HPDE6-E6E7 (cell line): ENCODE measurements at regions not wholly inside any gene's neighbourhood (a gene's known extent, or its start where the extent isn't known, plus 50 kb on each side); places are given as distances from the start of the nearest gene placed in this dataset.

ENCODE experiments used
- DNase-seq: peaks from one replicate; pipeline ENCODE4 v3.0.0; 2011; ENCODE audit warnings: missing footprints; ENCODE audit errors: extremely low spot score

DNA sequence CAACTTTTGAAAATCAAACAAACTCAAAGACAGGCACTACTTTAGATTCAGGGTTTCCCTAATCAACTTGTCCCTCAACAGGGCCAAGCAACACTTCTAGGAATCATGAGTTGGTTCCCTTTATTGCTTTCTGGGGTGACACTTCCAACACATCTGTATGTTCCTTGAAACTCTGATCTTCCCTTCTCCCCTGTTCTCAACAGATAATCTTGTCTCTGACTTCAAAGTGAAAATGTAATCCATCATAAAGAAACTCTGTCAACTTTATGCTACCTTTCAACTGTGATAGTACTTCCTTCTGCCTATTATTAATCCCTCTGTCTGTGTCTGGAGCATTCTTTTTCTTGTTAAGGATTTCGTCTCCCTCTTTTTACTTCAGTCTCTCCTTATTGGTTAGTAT is 250.1 kb upstream of the MEF2C start:
- no peak for DNase-seq

DNA sequence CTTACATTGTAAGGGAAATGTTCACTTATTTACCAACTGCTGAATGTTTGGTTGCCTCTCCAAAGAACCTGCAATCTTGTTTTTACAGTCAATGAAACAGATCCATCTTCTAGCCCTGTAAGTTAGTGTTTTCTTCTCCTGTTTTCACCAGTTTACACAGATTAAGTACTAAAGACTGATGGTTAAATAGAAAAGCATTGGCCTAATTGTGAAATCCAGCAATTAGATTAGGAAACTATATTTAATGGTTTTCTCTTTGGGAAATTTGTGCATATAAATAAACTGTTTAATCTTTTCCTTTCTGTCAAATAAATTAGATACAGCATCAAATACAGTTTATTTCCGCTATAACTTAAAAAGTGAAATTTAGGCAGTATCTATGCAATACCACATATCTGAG is 247.9 kb upstream of the MEF2C start:
- no peak for DNase-seq

DNA sequence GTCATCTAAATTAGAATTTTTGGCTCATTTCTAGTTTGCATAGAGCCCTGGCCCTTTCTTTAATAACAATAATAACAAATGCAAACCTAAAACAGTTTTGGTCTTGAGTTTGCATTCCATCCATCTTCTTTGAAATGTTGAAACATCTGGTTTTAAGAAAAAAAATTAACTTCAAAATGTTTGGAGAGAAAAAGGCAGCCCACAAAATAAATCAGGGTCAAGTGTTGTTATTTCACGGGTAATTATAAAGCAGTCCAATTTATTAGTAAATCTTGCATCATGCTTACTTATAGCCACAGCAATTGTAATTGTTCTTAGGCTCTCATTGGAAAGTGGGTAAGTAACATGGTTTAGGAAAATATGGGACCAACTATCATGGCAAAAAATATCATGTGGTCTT is 247.0 kb upstream of the MEF2C start:
- DNase-seq, result no peak

DNA sequence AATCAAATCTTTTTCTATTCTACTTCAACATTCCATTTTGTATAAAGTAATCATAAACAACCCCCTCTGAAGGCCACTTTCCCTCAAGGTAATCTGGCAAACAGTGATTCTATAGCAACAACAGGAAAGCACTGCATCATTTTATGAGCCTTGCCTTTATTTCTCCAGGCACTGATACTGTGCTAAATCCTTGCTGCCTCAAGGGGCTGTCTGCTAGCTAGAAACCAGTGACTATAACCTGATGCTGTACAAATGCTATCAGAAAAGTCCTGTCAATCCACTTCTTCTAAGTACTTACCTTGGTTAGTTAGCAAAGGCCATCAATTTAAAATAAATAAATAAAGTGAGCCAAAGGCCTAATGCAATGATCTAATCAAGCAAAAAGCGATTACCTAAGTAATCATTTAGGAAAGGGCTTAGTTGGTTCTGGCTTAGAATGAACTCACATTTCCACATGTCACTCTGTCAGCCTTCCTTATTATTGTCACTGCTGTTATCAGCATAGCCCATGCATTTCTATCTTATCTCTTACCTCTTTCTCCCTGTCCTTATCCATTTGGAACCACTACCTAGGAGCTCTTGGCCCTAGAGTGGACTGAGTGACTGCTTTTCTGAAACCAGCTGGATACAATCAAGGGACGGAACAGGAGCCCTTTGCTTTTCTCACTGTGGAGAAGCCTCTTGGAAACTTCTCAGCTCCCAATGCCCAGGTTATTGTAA is 246.1 kb upstream of the MEF2C start:
- DNase-seq, result no peak

DNA sequence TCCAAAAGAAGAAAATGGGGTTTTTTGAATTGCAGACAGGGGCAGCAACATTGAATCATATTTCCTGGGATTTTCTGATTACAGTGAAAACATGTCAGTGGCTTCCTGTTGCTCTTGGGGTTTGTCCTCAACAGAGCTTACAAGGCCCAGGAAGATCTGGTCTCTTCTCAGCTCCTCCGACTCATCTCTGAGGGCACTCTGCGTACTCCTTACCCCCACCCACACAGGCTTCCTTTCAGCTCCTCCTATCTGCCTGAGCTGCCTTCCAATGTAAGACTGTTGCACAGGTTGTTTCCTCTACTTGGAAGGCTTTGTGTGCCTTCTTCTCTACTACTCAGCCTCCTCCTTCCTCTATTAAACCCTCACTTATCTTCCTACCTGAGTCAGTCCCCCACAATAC is 245.1 kb upstream of the MEF2C start:
- DNase-seq, result no peak

DNA sequence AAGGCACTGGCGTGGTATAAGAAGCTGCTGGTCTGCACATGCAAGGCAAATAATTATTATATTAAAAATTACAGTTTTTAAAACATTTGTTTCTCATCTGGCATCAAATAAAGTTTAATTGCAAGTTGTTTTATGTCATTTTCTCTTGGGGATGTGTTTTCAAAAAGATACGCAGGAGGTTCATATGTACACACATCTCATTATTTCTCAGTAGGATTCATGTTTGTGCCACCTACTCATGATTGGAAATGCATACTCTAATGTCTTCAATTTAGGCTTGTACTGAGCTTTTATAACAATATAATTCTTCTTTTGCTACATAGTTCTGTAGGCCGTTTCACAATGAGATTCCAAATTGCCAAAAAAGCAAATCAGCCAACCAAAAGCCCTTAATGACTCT is 244.2 kb upstream of the MEF2C start:
- DNase-seq, result no peak

DNA sequence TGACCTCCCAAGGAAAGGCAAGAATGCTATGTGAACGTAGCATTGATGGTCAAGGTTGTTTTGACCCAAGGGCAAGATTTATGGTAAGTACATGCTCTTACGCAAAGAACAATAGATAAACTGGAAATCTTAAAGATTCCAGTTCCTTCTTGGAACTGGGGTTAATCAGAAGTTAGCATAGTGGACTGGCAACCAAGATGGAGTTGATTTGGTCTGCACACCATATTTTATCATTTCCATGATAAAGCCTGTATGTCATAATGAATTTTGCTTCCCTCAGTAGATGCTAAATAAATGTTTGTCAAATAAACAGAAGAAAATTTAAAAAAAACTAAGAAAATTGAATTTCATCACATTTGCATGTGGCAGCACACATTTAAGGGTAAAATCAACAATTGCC is 242.4 kb upstream of the MEF2C start:
- no peak for DNase-seq

DNA sequence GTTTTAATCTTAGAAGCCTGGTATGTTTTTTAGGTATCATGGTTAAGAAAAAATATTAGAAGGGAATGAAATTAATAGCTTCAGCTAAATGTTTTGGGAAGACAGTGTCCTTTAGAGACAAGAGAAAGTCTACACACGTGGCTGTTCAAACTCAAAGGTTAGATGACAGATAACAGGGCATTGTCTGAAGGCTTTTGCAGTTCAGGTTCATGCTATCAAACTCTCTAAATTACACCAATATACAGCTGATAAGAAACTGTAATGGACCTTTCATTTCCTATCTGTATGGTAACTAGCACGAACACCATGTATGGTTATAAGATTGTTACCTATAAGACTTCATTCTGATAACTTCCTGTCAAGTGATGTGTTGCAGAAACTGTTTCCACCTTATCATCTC is 240.6 kb upstream of the MEF2C start:
- DNase-seq, result no peak

DNA sequence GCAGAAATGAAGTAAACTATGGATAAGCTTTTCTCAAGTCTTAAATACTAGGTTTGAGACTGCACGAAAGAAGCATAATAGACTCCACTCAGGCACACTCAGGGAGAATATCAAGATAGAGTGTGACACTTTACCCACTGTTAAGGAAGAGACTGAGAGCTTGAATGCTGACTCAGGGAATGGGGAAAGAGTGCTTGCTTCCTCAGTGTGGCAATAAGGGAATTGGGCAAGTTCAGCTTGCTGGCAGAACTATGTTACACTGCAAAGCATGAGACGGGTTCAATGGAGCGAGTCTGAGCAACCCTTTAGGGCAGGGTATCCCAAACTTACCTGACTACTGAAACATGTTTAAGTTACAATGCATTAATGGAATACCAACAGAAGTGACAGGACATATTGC is 237.7 kb upstream of the MEF2C start:
- DNase-seq, result no peak

DNA sequence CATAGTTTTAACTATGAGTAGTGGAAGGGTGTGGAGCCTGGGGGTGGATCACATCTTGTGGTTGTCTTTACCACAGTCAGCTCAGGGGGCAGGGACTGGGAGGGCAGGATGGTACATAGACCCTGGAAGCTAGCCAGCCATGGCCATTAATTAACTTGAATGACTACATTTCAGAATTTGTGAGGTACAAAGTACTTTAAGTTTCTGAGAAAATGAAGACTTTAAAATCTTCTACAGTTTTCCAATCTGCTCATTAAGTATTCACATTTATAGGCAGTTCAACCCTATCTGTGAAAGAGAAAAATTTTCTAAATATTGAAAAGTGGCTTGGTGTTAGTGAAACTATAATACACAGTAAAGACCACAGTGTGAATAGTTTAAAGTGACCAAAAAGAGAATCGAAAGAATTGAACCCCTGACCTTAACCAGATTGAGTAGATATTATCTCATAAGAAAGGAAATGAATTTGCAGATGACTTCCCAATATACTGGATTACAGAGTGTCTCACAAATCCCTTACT is 234.2 kb upstream of the MEF2C start:
- DNase-seq, result no peak

DNA sequence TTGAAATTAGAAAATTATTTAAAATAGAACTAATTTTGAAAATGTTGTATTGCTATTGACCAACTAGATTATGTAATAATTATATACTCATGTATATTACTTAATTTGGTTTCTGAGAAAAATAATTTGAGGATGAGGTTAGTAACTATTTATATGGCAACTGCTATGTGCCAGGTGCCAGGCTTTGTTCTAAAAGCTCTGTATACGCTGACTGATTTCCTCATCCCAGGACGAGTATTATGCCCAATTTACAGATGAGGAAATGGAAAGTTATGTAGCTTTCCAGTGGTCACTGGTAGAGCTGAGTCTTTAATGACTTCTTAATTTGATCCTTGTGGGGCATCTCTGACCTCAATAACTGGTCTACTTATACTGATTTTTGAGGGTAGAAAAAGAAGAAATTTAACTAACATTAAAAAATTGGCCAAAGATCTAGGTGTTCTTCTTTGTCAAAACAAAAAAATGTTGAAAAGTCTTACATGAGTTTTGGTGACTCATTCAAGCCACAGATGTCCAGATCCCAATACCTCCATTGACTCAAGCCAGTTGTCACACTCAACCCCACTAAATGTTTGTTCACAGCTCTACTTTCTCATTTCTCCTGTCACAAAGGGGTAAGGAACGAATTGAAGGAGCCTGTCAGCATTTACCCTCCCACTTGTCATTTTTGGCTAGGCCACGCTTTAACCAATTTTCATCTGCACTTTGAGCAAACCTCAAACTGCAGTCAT is 228.1 kb upstream of the MEF2C start:
- DNase-seq, result no peak

DNA sequence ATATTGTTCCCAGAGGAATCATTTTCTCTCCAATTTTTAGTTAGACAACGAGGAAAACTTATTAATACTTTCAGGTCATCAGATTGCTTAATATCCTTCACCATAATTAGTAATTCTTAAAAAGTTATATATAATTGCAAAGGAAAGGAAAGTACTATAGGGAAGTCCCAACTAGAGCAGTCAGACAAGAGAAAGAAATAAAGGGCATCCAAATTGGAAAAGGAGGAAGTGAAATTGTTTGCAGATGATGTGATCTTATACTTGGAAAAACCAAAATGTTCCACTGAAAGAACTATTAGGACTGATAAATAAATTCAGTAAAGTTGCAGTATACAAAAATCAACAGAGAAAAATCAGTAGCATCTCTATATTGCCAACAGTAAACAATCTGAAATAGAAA is 223.5 kb upstream of the MEF2C start:
- no peak for DNase-seq

DNA sequence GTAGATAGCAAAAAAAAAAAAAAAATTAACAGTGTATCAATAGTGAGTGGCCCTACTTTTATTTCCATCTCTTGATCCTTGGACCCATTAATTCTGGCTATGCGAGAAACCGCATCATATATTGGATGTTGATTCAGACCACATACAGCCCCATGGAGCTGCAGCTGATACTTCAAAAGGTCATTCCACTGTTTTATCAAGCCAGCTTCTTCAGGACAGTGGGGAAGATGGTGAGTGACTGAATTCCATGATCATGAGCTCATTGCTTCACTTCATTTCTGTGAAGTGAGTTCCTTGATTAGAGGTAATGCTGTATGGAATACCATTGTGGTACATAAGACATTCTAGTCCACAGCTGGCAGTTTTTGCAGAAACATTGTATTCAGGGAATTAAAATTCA is 222.9 kb upstream of the MEF2C start:
- no peak for DNase-seq

DNA sequence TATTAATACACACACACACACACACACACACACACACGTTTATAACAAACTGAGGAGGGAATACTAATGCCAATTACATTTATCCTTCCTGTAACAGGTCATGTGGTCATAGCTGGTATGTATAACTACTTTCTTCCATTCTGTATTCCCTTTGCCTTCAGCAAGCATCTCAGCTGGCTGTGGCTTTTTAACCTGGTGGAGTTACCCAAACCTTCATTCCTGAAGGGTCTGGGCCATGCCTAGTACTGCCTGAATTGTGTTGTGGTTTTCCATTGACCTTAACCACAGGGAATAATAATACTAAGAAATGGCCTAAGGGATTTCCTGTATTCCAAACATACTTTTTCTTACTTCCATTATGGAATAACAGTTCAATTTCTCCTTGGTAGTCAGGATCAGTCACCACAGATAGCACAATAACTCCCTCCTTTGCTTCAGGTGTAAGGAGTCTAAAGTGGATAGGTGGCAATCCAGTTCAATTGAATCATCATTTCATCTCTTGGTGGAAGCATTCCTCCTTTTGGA is 222.2 kb upstream of the MEF2C start:
- DNase-seq, result no peak

DNA sequence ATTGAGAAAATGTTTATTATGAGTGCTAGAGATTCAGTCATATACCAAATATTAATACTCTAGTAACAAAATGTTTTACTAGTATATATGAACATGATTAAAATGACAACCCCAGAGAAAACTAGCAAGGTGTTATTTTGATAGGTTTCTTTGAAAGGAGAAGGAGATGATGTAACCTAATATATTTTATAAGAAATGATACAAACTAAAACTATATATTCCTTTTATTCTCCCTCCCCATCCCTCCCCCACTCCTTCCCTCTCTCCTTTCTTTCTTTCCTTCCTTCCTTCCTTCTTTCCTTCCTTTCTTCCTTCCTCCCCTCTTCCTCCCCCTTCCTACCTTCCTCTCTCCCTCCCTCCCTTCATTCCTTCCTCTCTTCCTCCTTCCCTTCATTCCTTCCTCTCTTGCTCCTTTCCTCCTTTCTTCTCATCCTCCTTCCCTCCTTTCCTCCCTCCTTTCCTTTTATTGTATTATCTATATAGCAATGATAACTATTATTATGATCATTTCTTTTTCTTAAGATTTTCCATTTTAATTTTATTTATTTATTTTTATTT is 215.3 kb upstream of the MEF2C start:
- DNase-seq, result no peak

DNA sequence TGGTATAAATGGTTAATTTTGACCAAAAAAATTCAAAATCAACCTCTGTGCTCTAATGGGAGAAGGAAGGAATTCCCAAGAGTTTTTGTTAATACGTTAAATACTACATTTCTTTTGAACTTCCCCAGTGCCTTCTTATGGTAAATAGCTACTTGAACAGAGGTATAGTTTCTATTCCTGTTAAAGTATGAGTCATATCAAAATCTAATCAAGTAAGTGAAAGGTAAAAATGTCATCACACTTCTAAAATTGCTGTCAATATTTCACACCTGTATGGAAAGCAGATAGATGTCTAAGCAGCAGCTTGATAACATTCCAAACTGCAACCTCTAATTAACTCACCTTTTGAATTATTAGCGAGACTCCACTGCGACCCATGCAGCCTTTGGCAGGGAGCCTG is 214.1 kb upstream of the MEF2C start:
- no peak for DNase-seq

DNA sequence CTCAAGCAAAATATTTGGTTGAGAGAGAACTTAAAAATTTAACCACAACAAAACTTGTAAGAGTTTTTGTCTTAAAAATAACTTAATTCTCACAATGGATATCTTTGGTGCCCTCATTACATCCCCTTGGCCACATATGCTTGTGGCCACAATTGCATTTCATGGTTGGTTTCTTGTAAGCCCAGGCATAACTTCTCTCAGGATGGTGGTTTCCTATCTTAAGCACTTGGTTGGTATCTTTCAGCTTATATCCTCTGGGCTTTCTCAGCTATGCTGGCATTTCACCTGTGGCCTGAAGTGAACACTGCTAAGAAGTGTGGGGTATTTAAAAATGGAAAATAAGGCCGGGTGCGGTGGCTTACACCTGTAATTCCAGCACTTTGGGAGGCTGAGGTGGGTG is 212.4 kb upstream of the MEF2C start:
- no peak for DNase-seq

DNA sequence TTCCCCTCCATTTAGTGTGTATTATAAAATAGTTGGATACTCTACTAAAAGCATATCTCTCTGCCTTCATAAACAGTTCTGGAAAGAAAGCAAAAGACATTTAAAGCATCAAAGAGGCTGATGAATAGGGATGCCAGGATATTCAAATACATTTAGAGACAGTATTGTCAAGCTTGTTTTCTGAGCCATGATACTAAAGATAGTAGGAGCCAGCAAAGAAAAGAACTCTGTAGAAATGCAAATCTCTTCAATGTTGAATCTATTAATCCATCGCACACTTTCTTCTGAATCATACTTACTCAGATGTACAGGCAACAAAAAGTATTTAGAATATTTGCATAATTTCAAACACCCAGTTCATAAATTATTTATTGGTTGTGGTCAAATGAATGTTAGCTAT is 207.1 kb upstream of the MEF2C start:
- DNase-seq, result no peak

DNA sequence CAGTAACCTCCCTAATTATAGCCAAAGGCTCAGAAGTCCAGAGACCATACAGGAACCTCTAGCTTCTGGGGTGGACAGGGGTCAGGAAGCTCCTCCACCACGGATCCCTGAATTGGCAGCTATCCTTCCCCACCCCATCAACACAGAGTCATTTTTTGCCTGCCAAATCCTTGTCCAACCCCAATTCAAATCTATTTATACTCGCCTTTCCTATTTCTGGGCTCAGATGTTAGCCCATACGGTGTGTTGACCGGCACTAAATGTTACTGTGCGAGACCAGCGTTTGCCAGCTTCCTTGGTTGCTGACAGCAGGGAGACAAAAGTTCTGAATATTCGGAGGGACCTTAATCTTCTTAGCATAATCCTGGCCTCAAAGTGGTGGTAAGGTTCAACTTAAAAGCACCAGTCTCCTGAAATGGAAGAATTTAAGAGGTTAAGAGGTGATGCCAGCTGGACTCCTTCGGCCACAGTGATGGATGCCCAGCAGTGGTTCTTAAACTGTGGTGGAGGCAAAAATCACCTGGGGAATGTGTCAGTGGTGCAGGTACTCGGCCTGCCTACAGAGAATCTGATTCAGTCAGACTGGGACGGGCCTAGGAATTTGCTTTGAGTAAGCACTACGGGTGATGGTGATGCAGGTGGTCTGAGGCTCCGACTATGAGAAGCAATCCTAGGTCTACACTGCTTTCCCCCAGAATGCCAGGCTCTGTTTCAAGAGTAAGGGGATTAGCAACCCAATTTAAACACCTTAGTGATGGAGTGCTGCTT is 204.8 kb upstream of the MEF2C start:
- no peak for DNase-seq

DNA sequence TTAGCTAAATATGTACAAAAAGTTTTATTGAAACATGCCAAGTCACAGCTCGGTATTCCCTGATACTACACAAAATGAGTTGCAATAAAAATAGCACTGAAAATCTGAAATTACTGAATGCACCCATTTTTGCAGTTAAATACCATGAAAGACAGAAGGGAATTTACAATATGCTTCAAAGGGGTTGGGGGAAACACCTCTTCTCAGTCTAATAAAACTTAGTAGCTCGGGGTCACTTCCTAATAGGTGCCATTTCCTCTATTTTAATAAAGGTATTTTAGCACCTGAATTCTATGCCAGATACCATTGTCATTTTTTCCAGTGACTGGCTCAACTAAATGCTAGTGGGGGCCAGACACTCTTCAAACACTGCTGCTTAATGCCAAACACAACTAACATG is 204.1 kb upstream of the MEF2C start:
- no peak for DNase-seq

DNA sequence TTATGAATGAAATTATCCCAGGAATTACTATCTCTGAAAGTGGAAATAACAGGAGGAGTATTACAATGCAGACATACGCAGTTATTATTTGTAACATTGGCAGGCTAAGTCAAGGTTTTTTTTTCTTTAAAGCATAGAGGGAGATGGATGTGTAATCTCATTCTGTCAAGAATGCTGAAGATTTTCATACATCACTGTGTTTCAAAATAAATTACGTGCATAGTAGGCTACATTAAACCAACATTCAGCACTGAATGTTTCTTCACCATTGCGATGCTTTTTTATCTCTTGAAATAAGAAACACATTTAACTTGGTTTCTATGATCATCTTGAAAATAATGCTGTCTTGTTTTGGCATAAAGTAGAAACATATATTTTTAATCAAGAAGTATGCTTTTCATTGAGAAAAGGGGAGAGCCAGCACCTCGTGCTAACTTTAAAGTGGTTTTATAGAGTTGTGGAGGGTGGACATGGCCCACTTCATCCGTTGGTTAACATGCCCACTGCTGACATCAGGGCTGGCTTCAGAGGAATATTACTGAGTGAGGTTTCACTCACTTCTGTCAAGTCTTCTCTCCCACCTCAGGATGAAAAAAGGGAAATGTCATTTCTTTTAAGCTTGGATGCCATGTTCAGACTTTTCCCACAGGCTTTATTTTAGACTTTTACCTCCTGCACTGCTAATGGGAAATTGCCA is 203.6 kb upstream of the MEF2C start:
- DNase-seq, result no peak

DNA sequence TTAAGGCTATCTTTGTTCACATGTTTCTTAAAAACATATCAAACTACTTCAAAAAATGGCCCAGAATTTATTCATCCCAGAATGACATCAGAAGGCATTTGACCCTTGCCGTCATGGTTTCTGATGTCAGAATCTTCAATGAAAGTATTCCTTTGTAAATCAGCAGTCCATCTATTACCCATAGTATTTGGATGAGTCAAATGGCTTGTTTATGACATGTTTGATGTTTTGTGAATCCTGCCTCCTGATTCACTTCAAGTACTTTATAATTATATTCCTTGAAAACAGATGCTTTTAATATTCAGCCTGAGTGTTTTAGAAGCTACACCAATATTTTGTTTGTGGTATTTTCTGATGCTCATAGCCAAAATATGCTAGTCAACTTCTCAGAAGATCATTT is 200.8 kb upstream of the MEF2C start:
- DNase-seq, result no peak
